ENCODE measurements at regions not wholly inside any gene's neighbourhood (a gene's known extent, or its start where the extent isn't known, plus 50 kb on each side); places are given as distances from the start of the nearest gene placed in this dataset.
"Not testable (repeated sequence)": the region's sequence is repeated elsewhere in the genome, so short reads cannot be mapped to it uniquely, and the experiment has no call there.

DNA sequence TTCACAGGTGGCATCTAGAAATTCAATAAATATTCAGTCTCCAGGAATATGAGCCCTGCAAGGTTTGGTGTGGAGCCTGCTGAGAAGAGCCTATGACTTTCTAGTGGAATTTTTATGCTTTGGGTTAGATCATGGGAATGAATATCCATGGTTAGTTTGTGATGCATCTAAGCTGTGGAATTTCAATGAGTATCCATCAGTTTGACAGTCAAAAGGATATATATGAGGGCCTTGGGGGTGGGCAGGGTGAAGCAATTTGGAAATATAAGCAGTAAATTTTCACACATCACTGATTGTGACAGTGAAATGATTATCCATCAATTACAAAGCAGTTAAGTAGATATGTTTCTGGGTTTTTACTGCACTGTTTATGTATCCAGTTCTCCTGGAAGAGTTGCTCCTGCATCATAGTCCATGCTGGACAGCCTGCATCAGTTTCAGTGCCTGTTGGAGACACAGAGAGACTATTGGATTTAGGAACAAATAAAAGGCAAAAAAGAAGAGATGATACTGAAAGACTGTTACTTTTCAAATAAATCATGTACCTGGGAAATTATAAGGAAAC, 530.8 kb downstream of the MFSD1 start:
- no peak overlapping the region for H3K4me3 ChIP-seq (ENCODE audit: low read length)
- no peak for TF ChIP-seq ZNF274 (IDR thresholded peaks at IDR 0.05; ENCODE audit: low read depth, low read length)

DNA sequence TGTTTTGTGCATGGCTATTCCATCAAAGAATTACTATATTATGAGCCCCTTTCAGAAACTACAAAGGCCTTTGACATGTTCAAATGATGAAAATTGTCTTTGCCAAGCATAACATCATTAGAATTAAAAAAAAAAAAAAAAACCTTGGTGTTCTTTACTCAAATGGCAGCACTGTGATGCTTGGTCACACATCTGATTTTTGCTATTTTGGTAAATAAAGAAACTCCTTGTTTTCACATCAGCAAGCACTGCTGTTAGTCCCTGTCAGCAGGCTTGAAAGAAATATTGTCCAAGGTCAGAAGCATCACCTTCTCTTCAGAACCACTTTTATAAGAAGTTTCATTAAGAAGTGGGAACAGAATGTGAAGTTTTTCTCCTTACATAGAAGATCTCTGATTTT, 537.3 kb downstream of the MFSD1 start:
- no peak for TF ChIP-seq ZNF274 (IDR thresholded peaks at IDR 0.05; ENCODE audit: low read depth, low read length)
- H3K4me3 ChIP-seq (ENCODE audit: low read length), result no peak overlapping the region

GRCh38 chr3:159340877-159341500, 539.1 kb downstream of the MFSD1 start:
- no peak for TF ChIP-seq ZNF274 (IDR thresholded peaks at IDR 0.05; ENCODE audit: low read depth, low read length)
- H3K4me3 ChIP-seq (ENCODE audit: low read length), result no peak overlapping the region

DNA sequence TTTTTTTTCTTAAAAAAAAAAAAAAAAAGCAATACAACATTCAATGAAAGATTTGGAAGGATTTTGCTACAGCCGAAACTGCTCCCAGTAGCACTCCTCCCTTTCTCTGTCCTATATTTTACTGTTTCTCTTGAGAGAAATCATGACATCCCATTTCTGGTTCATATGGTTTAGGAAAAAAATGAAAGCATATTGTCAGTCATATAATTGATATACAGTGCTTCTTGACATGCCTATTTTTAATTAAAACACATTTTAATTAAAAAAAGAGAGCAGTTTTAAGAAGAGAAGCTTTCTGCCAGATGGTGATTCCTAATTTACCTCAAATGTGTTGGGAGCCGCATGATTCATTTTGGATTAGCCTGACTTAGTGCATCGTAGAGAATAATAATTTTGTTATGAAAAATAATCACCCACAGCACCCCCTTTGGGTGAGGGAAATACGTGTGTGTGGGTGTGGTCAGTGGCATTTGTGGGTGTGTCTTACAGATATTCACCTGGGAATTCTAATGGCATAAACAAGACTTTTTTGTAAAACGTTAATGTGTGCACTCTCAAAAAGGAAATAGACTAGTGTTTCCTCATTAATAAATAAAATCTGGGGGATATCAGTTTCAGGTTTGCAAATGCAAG, 544.5 kb downstream of the MFSD1 start:
- no peak for TF ChIP-seq ZNF274 (IDR thresholded peaks at IDR 0.05; ENCODE audit: low read depth, low read length)
- no peak overlapping the region for H3K4me3 ChIP-seq (ENCODE audit: low read length)

DNA sequence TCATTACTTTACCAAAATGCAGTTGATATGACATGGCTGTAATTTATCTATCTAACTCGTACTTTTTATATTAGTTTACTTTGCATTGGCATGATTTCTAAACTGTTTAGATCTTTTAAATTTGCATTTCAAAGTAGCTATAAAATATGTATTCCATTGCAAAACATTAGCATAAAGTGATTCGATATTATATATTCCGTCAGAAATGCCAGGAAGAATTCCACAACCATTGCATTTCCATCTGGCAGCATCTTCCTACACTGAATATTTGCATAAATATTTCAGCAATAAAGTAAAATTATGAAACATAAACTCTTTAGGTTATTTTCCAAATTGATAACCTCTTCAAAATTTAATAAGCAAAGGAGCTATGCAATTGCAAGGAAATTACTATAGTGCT, 546.6 kb downstream of the MFSD1 start:
- TF ChIP-seq ZNF274 (IDR thresholded peaks at IDR 0.05; ENCODE audit: low read depth, low read length), result no peak
- H3K4me3 ChIP-seq (ENCODE audit: low read length), result no peak overlapping the region

GRCh38 chr3:159356606-159357005, 554.8 kb downstream of the MFSD1 start:
- H3K4me3 ChIP-seq (ENCODE audit: low read length), result no peak overlapping the region
- no peak for TF ChIP-seq ZNF274 (IDR thresholded peaks at IDR 0.05; ENCODE audit: low read depth, low read length)

DNA sequence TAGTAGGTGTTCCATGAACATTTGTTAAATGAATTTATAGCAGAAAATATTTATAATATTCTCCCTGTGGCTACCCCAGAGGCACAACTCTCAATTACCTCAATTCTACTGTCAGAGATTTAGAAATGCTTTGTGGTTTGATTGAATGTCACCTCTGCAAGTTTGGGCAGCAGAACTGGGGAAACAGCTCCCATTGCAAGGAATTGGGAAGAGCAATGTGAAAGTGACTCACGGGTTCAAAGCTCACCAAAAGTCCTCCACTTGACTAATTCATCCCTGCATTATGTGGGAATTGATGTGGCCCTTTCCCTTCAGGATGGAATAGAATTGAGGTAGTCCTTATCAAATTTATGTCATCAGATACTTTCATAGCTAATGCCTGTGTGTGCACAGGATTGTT, 562.7 kb downstream of the MFSD1 start:
- TF ChIP-seq ZNF274 (IDR thresholded peaks at IDR 0.05; ENCODE audit: low read depth, low read length), result no peak
- no peak overlapping the region for H3K4me3 ChIP-seq (ENCODE audit: low read length)

GRCh38 chr3:159366476-159366875, 564.6 kb downstream of the MFSD1 start:
- TF ChIP-seq ZNF274 (IDR thresholded peaks at IDR 0.05; ENCODE audit: low read depth, low read length), result no peak
- H3K4me3 ChIP-seq (ENCODE audit: low read length), result no peak overlapping the region

DNA sequence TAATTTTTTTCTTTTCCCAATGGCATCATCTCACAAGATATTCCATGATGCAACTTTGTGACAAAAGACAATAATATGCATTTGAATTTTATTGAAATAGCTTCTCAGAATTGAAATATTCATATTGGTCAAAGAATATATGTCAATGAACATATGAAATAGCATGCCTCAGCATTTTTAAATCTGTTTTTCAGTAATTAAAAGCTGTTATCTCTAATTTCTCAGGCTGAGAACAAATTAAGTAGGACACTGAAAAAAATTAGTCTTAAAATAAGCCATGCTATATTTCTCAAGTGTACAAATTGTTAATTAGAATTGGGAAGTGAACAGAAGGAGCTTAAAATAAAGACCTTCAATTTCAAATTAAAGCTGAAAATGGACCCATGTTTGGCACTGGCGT, 570.1 kb downstream of the MFSD1 start:
- no peak for TF ChIP-seq ZNF274 (IDR thresholded peaks at IDR 0.05; ENCODE audit: low read depth, low read length)
- no peak overlapping the region for H3K4me3 ChIP-seq (ENCODE audit: low read length)

- no peak for TF ChIP-seq ZNF274 (IDR thresholded peaks at IDR 0.05; ENCODE audit: low read depth, low read length)
- H3K4me3 ChIP-seq (ENCODE audit: low read length), result no peak overlapping the region
These were observed 576.7 kb downstream of the MFSD1 start for GRCh38 chr3:159378396-159379194.

- TF ChIP-seq ZNF274 (IDR thresholded peaks at IDR 0.05; ENCODE audit: low read depth, low read length), result no peak
These were observed 579.0 kb downstream of the MFSD1 start for GRCh38 chr3:159380891-159381290.

GRCh38 chr3:159390656-159391212, 588.9 kb downstream of the MFSD1 start:
- TF ChIP-seq ZNF274 (IDR thresholded peaks at IDR 0.05; ENCODE audit: low read depth, low read length), result no peak
- no peak overlapping the region for H3K4me3 ChIP-seq (ENCODE audit: low read length)

More at GRCh38 chr3:159380891-159381290, 579.0 kb downstream of the MFSD1 start:
- H3K4me3 ChIP-seq (ENCODE audit: low read length), result no peak overlapping the region

DNA sequence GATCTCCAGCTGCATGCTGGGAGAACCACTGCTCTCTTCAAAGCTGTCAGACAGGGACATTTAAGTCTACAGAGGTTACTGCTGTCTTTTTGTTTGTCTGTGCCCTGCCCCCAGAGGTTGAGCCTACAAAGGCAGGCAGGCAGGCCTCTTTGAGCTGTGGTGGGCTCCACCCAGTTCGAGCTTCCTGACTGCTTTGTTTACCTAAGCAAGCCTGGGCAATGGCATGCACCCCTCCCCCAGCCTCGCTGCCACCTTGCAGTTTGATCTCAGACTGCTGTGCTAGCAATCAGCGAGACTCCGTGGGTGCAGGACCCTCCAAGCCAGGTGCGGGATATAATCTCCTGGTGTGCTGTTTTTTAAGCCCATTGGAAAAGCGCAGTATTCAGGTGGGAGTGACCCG, 591.0 kb upstream of the IL12A start:
- not testable (repeated sequence) for H3K4me3 ChIP-seq (ENCODE audit: low read length)

DNA sequence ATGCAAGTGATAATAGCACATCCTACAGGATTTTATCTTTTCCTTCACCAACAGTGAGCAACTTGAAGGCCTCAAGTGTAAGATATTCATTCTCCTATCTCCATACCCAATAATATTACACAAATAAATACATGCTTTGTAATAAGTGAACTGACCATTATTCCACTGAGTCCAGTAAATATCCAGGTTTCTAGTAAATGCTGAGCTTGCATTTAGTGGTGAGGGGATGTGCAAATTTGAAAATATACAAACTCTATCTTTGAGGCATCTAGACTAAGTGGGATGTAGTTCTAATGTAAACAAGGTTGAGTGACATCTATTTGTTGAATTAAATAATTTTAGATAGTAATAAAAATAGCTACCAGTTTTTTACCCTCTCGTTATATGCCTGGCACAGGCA, 587.6 kb upstream of the IL12A start:
- TF ChIP-seq ZNF274 (IDR thresholded peaks at IDR 0.05; ENCODE audit: low read depth, low read length), result no peak
- H3K4me3 ChIP-seq (ENCODE audit: low read length), result no peak overlapping the region

- H3K4me3 ChIP-seq (ENCODE audit: low read length), result not testable (repeated sequence)
These were observed 578.9 kb upstream of the IL12A start for GRCh38 chr3:159409711-159410110.
